ENCODE measurements at regions not wholly inside any gene's neighbourhood (a gene's known extent, or its start where the extent isn't known, plus 50 kb on each side); places are given as distances from the start of the nearest gene placed in this dataset.

DNA sequence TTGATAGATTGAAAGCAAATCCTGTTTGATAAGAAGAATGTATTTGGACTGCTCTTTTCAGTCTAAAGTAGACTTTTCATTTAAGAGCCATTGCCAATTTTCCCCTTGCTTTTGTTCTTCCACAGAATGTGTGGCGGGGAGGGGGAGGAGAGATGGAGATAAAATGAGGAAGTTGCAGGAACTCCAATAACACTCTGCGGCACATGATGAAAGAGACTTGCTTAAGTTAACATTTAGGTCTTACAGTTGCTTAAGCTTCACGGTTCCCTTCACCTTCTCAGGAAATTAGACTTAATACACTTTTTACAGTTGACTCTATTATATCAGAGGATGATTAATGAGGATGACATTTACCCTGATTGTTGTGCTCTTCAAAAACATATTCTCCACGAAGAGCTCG lies 537.3 kb downstream of the TMTC2 start:
- no peak for DNase-seq
- Histone ChIP-seq H3K27ac (no peak overlapping the region), H3K36me3 (no peaks in the 10 kb centered on the region), H3K9me3 (no peaks in the 10 kb centered on the region), H3K4me3 (no peak overlapping the region), H3K4me1 (no peaks in the 10 kb centered on the region), H3K27me3 (no peaks in the 10 kb centered on the region)
- WGBS, 2 donors = 56 to 65% methylated on average over 5 of the region's 5 CpGs
- intact Hi-C loops (cut with DNase I) = no loop called here
- no peak for FAIRE-seq
- TF ChIP-seq, protein P1, sequence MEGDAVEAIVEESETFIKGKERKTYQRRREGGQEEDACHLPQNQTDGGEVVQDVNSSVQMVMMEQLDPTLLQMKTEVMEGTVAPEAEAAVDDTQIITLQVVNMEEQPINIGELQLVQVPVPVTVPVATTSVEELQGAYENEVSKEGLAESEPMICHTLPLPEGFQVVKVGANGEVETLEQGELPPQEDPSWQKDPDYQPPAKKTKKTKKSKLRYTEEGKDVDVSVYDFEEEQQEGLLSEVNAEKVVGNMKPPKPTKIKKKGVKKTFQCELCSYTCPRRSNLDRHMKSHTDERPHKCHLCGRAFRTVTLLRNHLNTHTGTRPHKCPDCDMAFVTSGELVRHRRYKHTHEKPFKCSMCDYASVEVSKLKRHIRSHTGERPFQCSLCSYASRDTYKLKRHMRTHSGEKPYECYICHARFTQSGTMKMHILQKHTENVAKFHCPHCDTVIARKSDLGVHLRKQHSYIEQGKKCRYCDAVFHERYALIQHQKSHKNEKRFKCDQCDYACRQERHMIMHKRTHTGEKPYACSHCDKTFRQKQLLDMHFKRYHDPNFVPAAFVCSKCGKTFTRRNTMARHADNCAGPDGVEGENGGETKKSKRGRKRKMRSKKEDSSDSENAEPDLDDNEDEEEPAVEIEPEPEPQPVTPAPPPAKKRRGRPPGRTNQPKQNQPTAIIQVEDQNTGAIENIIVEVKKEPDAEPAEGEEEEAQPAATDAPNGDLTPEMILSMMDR (IDR thresholded peaks at IDR 0.05) = no peak
- ATAC-seq = no peak

DNA sequence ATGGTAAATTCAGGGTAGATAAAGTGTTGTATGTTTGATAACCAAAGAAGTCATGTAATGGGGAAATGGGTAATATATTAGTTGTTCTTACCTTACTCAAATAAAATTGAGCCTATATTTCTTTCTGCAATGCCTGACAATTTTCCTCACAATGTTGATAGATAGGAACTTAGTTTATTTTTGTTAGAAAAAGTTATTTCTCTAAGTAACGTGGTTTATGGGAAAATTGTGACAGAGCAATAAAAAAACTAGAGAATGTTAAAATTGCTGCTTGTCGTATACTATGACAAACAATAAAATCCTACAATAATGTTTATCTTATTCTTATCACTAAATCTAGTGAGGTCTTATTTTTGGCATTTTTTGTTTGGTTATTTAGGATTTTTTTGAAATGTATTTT lies 534.1 kb downstream of the TMTC2 start:
- Histone ChIP-seq H3K36me3 (no peaks in the 10 kb centered on the region), H3K9me3 (no peaks in the 10 kb centered on the region), H3K27me3 (no peaks in the 10 kb centered on the region), H3K27ac (no peak overlapping the region), H3K4me1 (no peaks in the 10 kb centered on the region), H3K4me3 (no peak overlapping the region)
- no peak for ATAC-seq
- TF ChIP-seq, protein P1 (IDR thresholded peaks at IDR 0.05) = no peak
- no peak for FAIRE-seq
- DNase-seq = no peak
- whole genome bisulfite sequencing, 2 donors = 83 to 88% methylated on average over 2 of the region's 2 CpGs
- intact Hi-C loops (cut with DNase I) = no loop called here

DNA sequence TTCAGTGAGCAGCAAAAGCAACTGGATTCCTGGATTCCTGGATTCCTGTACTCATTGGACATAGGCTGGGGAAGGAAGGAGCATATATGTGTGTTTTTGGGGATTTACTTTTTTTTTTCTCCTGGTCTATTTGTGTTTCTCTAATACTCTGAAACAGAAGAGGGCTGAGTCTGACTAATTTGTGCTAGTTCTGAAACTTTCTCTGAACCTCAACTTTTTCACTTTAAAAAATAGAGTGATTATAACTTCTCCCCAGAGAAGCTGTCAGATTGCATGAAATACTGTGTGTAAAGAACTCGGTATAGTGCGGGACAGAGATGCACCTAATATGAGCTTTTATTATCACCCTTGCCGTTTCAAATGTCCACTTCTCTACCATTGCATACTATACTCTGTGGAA lies 529.5 kb downstream of the TMTC2 start:
- Histone ChIP-seq H3K4me3 (no peak overlapping the region), H3K36me3 (no peaks in the 10 kb centered on the region), H3K9me3 (no peaks in the 10 kb centered on the region), H3K4me1 (no peaks in the 10 kb centered on the region), H3K27me3 (no peaks in the 10 kb centered on the region), H3K27ac (no peak overlapping the region)
- DNase-seq (no peak), FAIRE-seq (no peak), ATAC-seq (no peak)
- intact Hi-C loops (cut with DNase I) = no loop called here
- 79 to 89% methylated on average over 3 of the region's 3 CpGs for WGBS, 2 donors
- TF ChIP-seq, protein P1 (IDR thresholded peaks at IDR 0.05) = no peak

DNA sequence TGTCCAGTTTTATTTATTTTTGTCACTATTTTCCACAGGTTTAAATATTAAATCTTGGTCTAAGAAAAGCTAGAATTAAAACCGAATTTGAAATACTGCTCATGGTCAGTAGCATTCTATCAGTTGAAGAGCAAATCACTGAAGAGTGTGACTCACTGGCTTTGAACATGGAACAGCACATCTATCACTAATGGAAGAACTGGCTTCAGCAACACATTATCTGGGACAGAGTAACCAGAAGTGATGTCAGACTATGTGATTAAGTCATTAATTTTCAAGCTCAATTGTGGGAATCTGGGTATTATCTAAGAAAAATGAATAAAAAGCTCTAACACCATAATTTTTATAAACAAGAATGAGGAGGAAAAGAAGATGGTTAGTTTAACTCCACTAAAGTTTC lies 527.5 kb downstream of the TMTC2 start:
- Histone ChIP-seq H3K4me1 (no peaks in the 10 kb centered on the region), H3K36me3 (no peaks in the 10 kb centered on the region), H3K27me3 (no peaks in the 10 kb centered on the region), H3K27ac (no peak overlapping the region), H3K4me3 (no peak overlapping the region), H3K9me3 (no peaks in the 10 kb centered on the region)
- FAIRE-seq = no peak
- intact Hi-C loops (cut with DNase I) = no loop called here
- no peak for ATAC-seq
- 33 to 39% methylated on average over 1 of the region's 1 CpG for WGBS, 2 donors
- TF ChIP-seq, protein P1 (IDR thresholded peaks at IDR 0.05) = no peak
- DNase-seq = no peak

DNA sequence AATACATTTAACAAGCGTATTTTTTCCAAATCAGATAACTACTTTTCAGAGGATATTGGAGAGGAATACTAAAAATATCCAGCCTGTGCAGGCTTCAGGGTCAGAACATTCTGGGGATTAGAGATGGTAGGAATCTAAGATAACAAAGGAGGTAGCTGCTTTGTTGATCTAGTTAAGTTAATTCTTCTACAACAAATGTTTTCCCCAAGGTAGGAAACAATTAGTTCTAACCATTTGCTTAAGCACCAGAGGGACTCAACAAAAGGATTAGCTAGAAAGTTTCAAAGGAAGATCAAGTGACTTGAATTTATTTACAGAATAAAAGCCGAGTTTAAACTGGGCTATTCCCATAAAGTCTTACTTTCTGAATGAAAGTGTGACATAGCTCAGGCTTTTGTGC lies 524.2 kb downstream of the TMTC2 start:
- Histone ChIP-seq H3K27ac (no peak overlapping the region), H3K4me1 (no peaks in the 10 kb centered on the region), H3K36me3 (no peaks in the 10 kb centered on the region), H3K27me3 (no peaks in the 10 kb centered on the region), H3K4me3 (no peak overlapping the region), H3K9me3 (no peaks in the 10 kb centered on the region)
- ATAC-seq (no peak), DNase-seq (no peak), FAIRE-seq (no peak)
- 59 to 65% methylated on average over 2 of the region's 2 CpGs for WGBS, 2 donors
- TF ChIP-seq, protein P1 (IDR thresholded peaks at IDR 0.05) = no peak
- intact Hi-C loops (cut with DNase I) = no loop called here

All from pancreas (tissue), 10 donors.